PC-3 (cell line): ENCODE measurements at regions not wholly inside any gene's neighbourhood (a gene's known extent, or its start where the extent isn't known, plus 50 kb on each side); places are given as distances from the start of the nearest gene placed in this dataset.

Experiments used
- EZH2 ChIP-seq: fragments of 300-600 bp; sonication (generic); IDR thresholded peaks from one replicate; pipeline ENCODE4 v1.6.1; 2017; ENCODE audit warnings: antibody characterized with exemption, mild to moderate bottlenecking, low read length; ENCODE audit not compliant: unreplicated experiment
- EZH2phosphoT487 ChIP-seq: fragments of 300-600 bp; sonication (generic); IDR thresholded peaks from 2 replicates; pipeline ENCODE4 v1.6.1; 2018; ENCODE audit warnings: mild to moderate bottlenecking, antibody characterized with exemption, low read length, borderline replicate concordance
- TF ChIP-seq, protein P1 (sequence below): fragments of 300-600 bp; sonication (generic); conservative IDR thresholded peaks from 2 replicates; pipeline ENCODE4 v1.5.1; 2017; ENCODE audit warnings: antibody characterized with exemption, low read depth, mild to moderate bottlenecking, low read length

DNA sequence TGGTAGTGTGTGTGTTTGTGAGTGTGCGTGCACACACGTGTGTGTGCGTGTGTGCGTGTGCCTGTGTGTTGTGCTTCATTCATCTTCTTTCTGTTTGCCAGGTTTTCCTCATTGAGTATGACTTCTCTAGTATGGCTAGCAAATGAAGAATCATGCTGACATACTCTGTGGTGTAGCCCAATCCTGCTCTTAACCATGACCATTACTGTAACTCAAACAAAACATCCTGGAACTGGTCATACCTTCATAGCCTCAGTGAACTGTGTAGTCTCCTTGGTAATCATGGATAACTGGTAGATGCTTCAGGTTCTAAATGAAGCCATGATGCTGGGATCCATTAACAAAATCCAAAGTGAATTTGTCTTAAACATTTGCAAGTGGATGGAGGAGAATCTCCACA, 1117.7 kb downstream of the BCL11B start:
- TF ChIP-seq, protein P1, sequence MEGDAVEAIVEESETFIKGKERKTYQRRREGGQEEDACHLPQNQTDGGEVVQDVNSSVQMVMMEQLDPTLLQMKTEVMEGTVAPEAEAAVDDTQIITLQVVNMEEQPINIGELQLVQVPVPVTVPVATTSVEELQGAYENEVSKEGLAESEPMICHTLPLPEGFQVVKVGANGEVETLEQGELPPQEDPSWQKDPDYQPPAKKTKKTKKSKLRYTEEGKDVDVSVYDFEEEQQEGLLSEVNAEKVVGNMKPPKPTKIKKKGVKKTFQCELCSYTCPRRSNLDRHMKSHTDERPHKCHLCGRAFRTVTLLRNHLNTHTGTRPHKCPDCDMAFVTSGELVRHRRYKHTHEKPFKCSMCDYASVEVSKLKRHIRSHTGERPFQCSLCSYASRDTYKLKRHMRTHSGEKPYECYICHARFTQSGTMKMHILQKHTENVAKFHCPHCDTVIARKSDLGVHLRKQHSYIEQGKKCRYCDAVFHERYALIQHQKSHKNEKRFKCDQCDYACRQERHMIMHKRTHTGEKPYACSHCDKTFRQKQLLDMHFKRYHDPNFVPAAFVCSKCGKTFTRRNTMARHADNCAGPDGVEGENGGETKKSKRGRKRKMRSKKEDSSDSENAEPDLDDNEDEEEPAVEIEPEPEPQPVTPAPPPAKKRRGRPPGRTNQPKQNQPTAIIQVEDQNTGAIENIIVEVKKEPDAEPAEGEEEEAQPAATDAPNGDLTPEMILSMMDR: no peak
- no peak for TF ChIP-seq EZH2
- no peak for TF ChIP-seq EZH2phosphoT487
